Endodermal cell (in vitro differentiated cells): ENCODE measurements at regions not wholly inside any gene's neighbourhood (a gene's known extent, or its start where the extent isn't known, plus 50 kb on each side); places are given as distances from the start of the nearest gene placed in this dataset.

ENCODE experiments used
- DNase-seq: peaks from one replicate; pipeline ENCODE4 v3.0.0-alpha.2; 2017
- H3K27ac ChIP-seq: 2 replicates; pipeline ENCODE4 v1.5.1; 2013; ENCODE audit warnings: mild to moderate bottlenecking, low read depth, low read length, moderate library complexity
- H3K27me3 ChIP-seq: 2 replicates; pipeline ENCODE4 v1.6.1; 2013; ENCODE audit warnings: mild to moderate bottlenecking, low read length, moderate library complexity; ENCODE audit not compliant: insufficient read depth, control insufficient read depth, poor library complexity, severe bottlenecking
- H3K36me3 ChIP-seq: 2 replicates; pipeline ENCODE4 v1.7.0; 2013; ENCODE audit warnings: mild to moderate bottlenecking, low read length, moderate library complexity; ENCODE audit not compliant: control insufficient read depth, insufficient read depth
- H3K4me1 ChIP-seq: one replicate; pipeline ENCODE4 v1.7.0; 2013; ENCODE audit warnings: low read length; ENCODE audit not compliant: control insufficient read depth, insufficient read depth
- H3K4me3 ChIP-seq: 2 replicates; pipeline ENCODE4 v1.5.1; 2013; ENCODE audit warnings: mild to moderate bottlenecking, low read length, moderate library complexity
- H3K9ac ChIP-seq: 2 replicates; pipeline ENCODE4 v1.6.1; 2013; ENCODE audit warnings: mild to moderate bottlenecking, low read length, moderate library complexity; ENCODE audit not compliant: poor library complexity, severe bottlenecking; ENCODE audit errors: extremely low read depth
- H3K9me3 ChIP-seq: 2 replicates; pipeline ENCODE4 v1.6.1; 2013; ENCODE audit warnings: mild to moderate bottlenecking, low read length, moderate library complexity; ENCODE audit not compliant: control insufficient read depth
- H3K27ac Mint-ChIP-seq: 2 replicates; pipeline ENCODE4 v1.8.0; 2020; ENCODE audit warnings: mixed read lengths
- H3K27me3 Mint-ChIP-seq: 2 replicates; pipeline ENCODE4 v1.8.0; 2021; ENCODE audit warnings: mild to moderate bottlenecking, mixed read lengths; ENCODE audit not compliant: insufficient read depth
- H3K36me3 Mint-ChIP-seq: 2 replicates; pipeline ENCODE4 v1.8.0; 2020; ENCODE audit warnings: low read depth, mixed read lengths
- H3K4me1 Mint-ChIP-seq: 2 replicates; pipeline ENCODE4 v1.8.0; 2020; ENCODE audit warnings: mixed read lengths
- H3K4me3 Mint-ChIP-seq: 2 replicates; pipeline ENCODE4 v1.8.0; 2020; ENCODE audit warnings: mild to moderate bottlenecking, moderate library complexity, mixed read lengths
- H3K9me3 Mint-ChIP-seq: 2 replicates; pipeline ENCODE4 v1.8.0; 2020; ENCODE audit warnings: mild to moderate bottlenecking, mixed read lengths
- CTCF ChIP-seq: fragments of 200-600 bp; sonication (generic); conservative IDR thresholded peaks from 2 replicates; pipeline ENCODE4 v1.5.0; 2021; ENCODE audit warnings: antibody characterized with exemption, mild to moderate bottlenecking
- WGBS, 2 experiments: methylation state at CpG; one replicate each; pipeline versions ENCODE4 v1.1.5 to v1.1.7; 2013; ENCODE audit warnings: missing lambda C conversion rate in 2 of 2, mixed read lengths in 1 of 2; ENCODE audit not compliant: insufficient coverage in 1 of 2, insufficient read length in 1 of 2; 5-methylcytosine and 5-hydroxymethylcytosine counted together

GRCh38 chr3:96214941-96215340 lies 599.5 kb upstream of the EPHA6 start:
- no peak overlapping the region for H3K4me3 ChIP-seq
- H3K27ac ChIP-seq: no peak overlapping the region
- Mint-ChIP-seq H3K27ac (no peak overlapping the region), H3K4me1 (no peaks in the 10 kb centered on the region), H3K4me3 (no peak overlapping the region), H3K36me3 (peaks cover 2% of the 10 kb centered on the region), H3K27me3 (no peaks in the 10 kb centered on the region), H3K9me3 (peaks cover 11% of the 10 kb centered on the region)
- H3K27me3 ChIP-seq: no peaks in the 10 kb centered on the region
- no peaks in the 10 kb centered on the region for H3K4me1 ChIP-seq
- no peak overlapping the region for H3K9ac ChIP-seq
- H3K9me3 ChIP-seq: no peaks in the 10 kb centered on the region
- no peaks in the 10 kb centered on the region for H3K36me3 ChIP-seq
- DNase-seq: no peak
- TF ChIP-seq CTCF: no peak

GRCh38 chr3:96225494-96225893 lies 588.9 kb upstream of the EPHA6 start:
- H3K36me3 ChIP-seq: no peaks in the 10 kb centered on the region
- WGBS, 2 experiments: 89 to 93% methylated on average over 1 to 5 of the region's 5 CpGs
- no peak overlapping the region for H3K9ac ChIP-seq
- H3K27ac ChIP-seq: no peak overlapping the region
- Mint-ChIP-seq H3K4me3 (no peak overlapping the region), H3K27me3 (no peaks in the 10 kb centered on the region), H3K27ac (no peak overlapping the region), H3K4me1 (no peaks in the 10 kb centered on the region), H3K9me3 (peaks cover 2% of the 10 kb centered on the region), H3K36me3 (no peaks in the 10 kb centered on the region)
- no peaks in the 10 kb centered on the region for H3K4me1 ChIP-seq
- no peak overlapping the region for H3K4me3 ChIP-seq
- TF ChIP-seq CTCF: no peak
- H3K27me3 ChIP-seq: no peaks in the 10 kb centered on the region
- no peak for DNase-seq
- no peaks in the 10 kb centered on the region for H3K9me3 ChIP-seq

- Mint-ChIP-seq H3K36me3 (no peaks in the 10 kb centered on the region), H3K27ac (no peak overlapping the region), H3K9me3 (no peaks in the 10 kb centered on the region), H3K4me3 (no peak overlapping the region), H3K4me1 (no peaks in the 10 kb centered on the region), H3K27me3 (no peaks in the 10 kb centered on the region)
- H3K4me1 ChIP-seq: no peaks in the 10 kb centered on the region
- no peaks in the 10 kb centered on the region for H3K27me3 ChIP-seq
- no peak for DNase-seq
- no peak overlapping the region for H3K27ac ChIP-seq
- no peak overlapping the region for H3K9ac ChIP-seq
- WGBS, 2 experiments: 50% methylated on average over 1 of the region's 1 CpG; no CpG with 5 or more reads in 1 of the 2 experiments
- TF ChIP-seq CTCF: no peak
- H3K36me3 ChIP-seq: no peaks in the 10 kb centered on the region
- no peaks in the 10 kb centered on the region for H3K9me3 ChIP-seq
- no peak overlapping the region for H3K4me3 ChIP-seq
Measured at GRCh38 chr3:96233679-96234078, 580.7 kb upstream of the EPHA6 start.
